Vagina (tissue), 2 donors: ENCODE measurements at regions not wholly inside any gene's neighbourhood (a gene's known extent, or its start where the extent isn't known, plus 50 kb on each side); places are given as distances from the start of the nearest gene placed in this dataset.

Experiments
- POLR2A ChIP-seq, 2 donors: fragments of 450-650 bp; IDR thresholded peaks; one replicate each; pipeline ENCODE4 v1.6.1; 2017; ENCODE audit warnings: antibody characterized with exemption in 2 of 2, mild to moderate bottlenecking in 2 of 2, moderate library complexity in 2 of 2
- TF ChIP-seq, protein P1 (sequence below), 3 experiments: fragments of 450-650 bp in 2 of 3; fragments of 200-600 bp in 1 of 3; sonication (generic) in 1 of 3; IDR thresholded peaks; one replicate each; pipeline ENCODE4 v1.5.1; 2017 to 2019; ENCODE audit warnings: antibody characterized with exemption in 3 of 3, mild to moderate bottlenecking in 2 of 3, moderate library complexity in 2 of 3

DNA sequence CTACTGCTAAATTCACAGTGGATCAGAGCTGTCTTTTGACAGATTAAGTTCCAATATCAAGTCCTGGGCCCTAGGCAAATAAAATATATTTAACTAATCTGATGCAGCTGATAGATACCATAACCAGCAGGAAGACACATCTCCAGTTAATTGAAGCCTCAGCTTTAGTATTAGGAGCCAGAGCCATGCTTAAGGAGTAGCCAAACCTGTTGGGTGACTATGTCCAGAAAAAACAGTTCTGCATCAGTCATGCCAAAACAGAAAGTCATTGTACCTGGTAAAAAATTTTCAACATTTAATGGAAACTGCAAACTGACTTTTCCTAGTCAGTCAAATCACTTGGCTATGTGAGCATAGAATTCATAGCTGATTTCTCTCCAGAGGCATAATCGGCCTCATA lies 200.5 kb upstream of the RUNX1 start:
- TF ChIP-seq, protein P1, sequence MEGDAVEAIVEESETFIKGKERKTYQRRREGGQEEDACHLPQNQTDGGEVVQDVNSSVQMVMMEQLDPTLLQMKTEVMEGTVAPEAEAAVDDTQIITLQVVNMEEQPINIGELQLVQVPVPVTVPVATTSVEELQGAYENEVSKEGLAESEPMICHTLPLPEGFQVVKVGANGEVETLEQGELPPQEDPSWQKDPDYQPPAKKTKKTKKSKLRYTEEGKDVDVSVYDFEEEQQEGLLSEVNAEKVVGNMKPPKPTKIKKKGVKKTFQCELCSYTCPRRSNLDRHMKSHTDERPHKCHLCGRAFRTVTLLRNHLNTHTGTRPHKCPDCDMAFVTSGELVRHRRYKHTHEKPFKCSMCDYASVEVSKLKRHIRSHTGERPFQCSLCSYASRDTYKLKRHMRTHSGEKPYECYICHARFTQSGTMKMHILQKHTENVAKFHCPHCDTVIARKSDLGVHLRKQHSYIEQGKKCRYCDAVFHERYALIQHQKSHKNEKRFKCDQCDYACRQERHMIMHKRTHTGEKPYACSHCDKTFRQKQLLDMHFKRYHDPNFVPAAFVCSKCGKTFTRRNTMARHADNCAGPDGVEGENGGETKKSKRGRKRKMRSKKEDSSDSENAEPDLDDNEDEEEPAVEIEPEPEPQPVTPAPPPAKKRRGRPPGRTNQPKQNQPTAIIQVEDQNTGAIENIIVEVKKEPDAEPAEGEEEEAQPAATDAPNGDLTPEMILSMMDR (IDR thresholded peaks at IDR 0.05), result no peak
- TF ChIP-seq POLR2A (IDR thresholded peaks at IDR 0.05), result no peak
